GM12878 (cell line): ENCODE measurements at regions not wholly inside any gene's neighbourhood (a gene's known extent, or its start where the extent isn't known, plus 50 kb on each side); places are given as distances from the start of the nearest gene placed in this dataset.

ENCODE experiments used
- BCL11A ChIP-seq: IDR thresholded peaks from 2 replicates; pipeline ENCODE4 v1.6.1; 2011; ENCODE audit warnings: low read depth, low read length
- BCL3 ChIP-seq: IDR thresholded peaks from 2 replicates; pipeline ENCODE4 v1.6.1; 2011; ENCODE audit warnings: borderline replicate concordance, low read depth, mild to moderate bottlenecking, moderate library complexity, low read length; ENCODE audit not compliant: insufficient read depth, poor library complexity, severe bottlenecking
- CEBPB ChIP-seq, 2 experiments: fragments of 150-350 bp in 1 of 2; IDR thresholded peaks; 2 replicates each; pipeline ENCODE4 v1.6.1; 2012 to 2014; ENCODE audit warnings: low read depth in 2 of 2, low read length in 2 of 2, borderline replicate concordance in 1 of 2, inconsistent platforms in 1 of 2
- EZH2 ChIP-seq: IDR thresholded peaks from 2 replicates; pipeline ENCODE4 v1.6.1; 2012; ENCODE audit warnings: low read depth, mild to moderate bottlenecking, control low read depth, inconsistent platforms, low read length, borderline replicate concordance; ENCODE audit not compliant: control insufficient read depth
- FOXM1 ChIP-seq: IDR thresholded peaks from 2 replicates; pipeline ENCODE4 v1.6.1; 2012; ENCODE audit warnings: low read depth, mild to moderate bottlenecking, inconsistent platforms, low read length, moderate library complexity
- HDAC6 ChIP-seq: fragments of 200-600 bp; sonication (generic); IDR thresholded peaks from one replicate; pipeline ENCODE4 v1.8.0; 2017; ENCODE audit warnings: antibody characterized with exemption; ENCODE audit not compliant: unreplicated experiment
- HDGF ChIP-seq: fragments of 450-650 bp; IDR thresholded peaks from 2 replicates; pipeline ENCODE4 v1.6.1; 2016; ENCODE audit warnings: antibody characterized with exemption
- IKZF1 ChIP-seq: fragments of 450-650 bp; conservative IDR thresholded peaks from 2 replicates; pipeline ENCODE4 v1.6.1; 2017; ENCODE audit warnings: antibody characterized with exemption, mild to moderate bottlenecking
- RAD21 ChIP-seq: IDR thresholded peaks from 2 replicates; pipeline ENCODE4 v1.6.1; 2011; ENCODE audit warnings: mild to moderate bottlenecking, low read depth, low read length, moderate library complexity; ENCODE audit not compliant: insufficient read depth
- RAD51 ChIP-seq: fragments of 450-650 bp; IDR thresholded peaks from 2 replicates; pipeline ENCODE4 v1.6.1; 2016; ENCODE audit warnings: moderate library complexity, mild to moderate bottlenecking, inconsistent platforms
- SP1 ChIP-seq: IDR thresholded peaks from one replicate; pipeline ENCODE4 v1.6.1; 2011; ENCODE audit warnings: low read depth, low read length
- ZZZ3 ChIP-seq: IDR thresholded peaks from 2 replicates; pipeline ENCODE4 v1.6.1; 2011; ENCODE audit warnings: low read depth; ENCODE audit not compliant: control insufficient read depth, insufficient read length
- TF ChIP-seq, protein P1 (sequence below), 3 experiments: IDR thresholded peaks in 2 of 3; conservative IDR thresholded peaks in 1 of 3; 2 replicates each; pipeline ENCODE4 v1.5.1; 2011; ENCODE audit warnings: low read depth in 3 of 3, low read length in 3 of 3, mild to moderate bottlenecking in 3 of 3, control low read depth in 2 of 3, moderate library complexity in 2 of 3, inconsistent platforms in 1 of 3, mixed read lengths in 1 of 3; ENCODE audit not compliant: control insufficient read depth in 2 of 3, insufficient read depth in 1 of 3; ENCODE audit errors: extremely low read depth in 1 of 3

DNA sequence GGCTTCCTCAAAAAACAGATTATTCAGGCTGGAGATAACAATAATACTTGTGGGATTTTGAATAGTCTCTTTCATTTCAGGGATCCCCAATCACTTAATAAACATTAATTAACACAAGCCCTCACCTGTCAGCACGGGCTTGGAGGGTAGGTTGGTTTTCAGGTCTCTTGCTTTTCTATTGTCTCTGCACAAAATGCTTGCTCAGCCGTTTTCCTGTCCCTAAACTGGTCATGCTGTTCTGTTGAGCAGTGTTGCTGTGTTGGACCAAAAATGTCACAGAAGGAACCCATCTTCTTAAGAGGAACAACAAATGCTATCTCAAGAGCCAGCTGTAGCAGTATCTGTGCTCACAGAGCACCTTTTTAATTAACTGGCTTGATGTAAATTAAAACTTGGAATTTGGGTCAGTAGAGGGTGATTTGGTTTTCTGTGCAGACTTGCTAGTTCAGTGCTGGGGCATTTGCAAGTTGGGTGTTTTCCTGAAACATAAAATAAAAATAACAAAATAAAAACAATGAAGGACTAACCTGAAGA, 231.8 kb upstream of the CRY1 start:
- no peak for TF ChIP-seq HDGF
- no peak for TF ChIP-seq BCL11A
- TF ChIP-seq EZH2: no peak
- TF ChIP-seq SP1: no peak
- TF ChIP-seq FOXM1: no peak
- no peak for TF ChIP-seq RAD21
- TF ChIP-seq CEBPB (IDR thresholded peaks at IDR 0.05; ENCODE audit: borderline replicate concordance in 1 of 2, low read depth in 2 of 2, low read length in 2 of 2): no peak
- TF ChIP-seq RAD51: no peak
- TF ChIP-seq IKZF1: no peak
- TF ChIP-seq, protein P1, sequence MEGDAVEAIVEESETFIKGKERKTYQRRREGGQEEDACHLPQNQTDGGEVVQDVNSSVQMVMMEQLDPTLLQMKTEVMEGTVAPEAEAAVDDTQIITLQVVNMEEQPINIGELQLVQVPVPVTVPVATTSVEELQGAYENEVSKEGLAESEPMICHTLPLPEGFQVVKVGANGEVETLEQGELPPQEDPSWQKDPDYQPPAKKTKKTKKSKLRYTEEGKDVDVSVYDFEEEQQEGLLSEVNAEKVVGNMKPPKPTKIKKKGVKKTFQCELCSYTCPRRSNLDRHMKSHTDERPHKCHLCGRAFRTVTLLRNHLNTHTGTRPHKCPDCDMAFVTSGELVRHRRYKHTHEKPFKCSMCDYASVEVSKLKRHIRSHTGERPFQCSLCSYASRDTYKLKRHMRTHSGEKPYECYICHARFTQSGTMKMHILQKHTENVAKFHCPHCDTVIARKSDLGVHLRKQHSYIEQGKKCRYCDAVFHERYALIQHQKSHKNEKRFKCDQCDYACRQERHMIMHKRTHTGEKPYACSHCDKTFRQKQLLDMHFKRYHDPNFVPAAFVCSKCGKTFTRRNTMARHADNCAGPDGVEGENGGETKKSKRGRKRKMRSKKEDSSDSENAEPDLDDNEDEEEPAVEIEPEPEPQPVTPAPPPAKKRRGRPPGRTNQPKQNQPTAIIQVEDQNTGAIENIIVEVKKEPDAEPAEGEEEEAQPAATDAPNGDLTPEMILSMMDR (IDR thresholded peaks at IDR 0.05 in 2 of 3, conservative IDR thresholded peaks at IDR 0.05 in 1 of 3; ENCODE audit: control insufficient read depth in 2 of 3, extremely low read depth in 1 of 3, insufficient read depth in 1 of 3, low read depth in 3 of 3, low read length in 3 of 3): no peak
- no peak for TF ChIP-seq ZZZ3
- no peak for TF ChIP-seq HDAC6
- TF ChIP-seq BCL3: no peak
